Natural killer cell (primary cell): ENCODE measurements at regions not wholly inside any gene's neighbourhood (a gene's known extent, or its start where the extent isn't known, plus 50 kb on each side); places are given as distances from the start of the nearest gene placed in this dataset.

Source experiments
- ATAC-seq, 3 donors: fragments of 150-1000 bp in 2 of 3; fragments of 200-7000 bp in 1 of 3; cut with Tn5 transposase; 1 replicate in 1 of 3; 2 replicates in 2 of 3; pipeline ENCODE4 v1.10.0; 2021; ENCODE audit warnings: mild to moderate bottlenecking in 2 of 3, moderate library complexity in 2 of 3
- DNase-seq, 2 donors: peaks; one replicate each; pipeline versions ENCODE4 v3.0.0 to v3.0.0-alpha.2; 2013 to 2021; ENCODE audit warnings: mixed read lengths in 1 of 2
- H3K27ac ChIP-seq: one replicate; pipeline ENCODE4 v1.5.1; 2013; ENCODE audit warnings: mild to moderate bottlenecking, low read length
- H3K27me3 ChIP-seq: one replicate; pipeline ENCODE4 v1.6.1; 2013; ENCODE audit warnings: low read length; ENCODE audit not compliant: control insufficient read depth, insufficient read depth
- H3K36me3 ChIP-seq: one replicate; pipeline ENCODE4 v1.6.1; 2013; ENCODE audit warnings: low read length; ENCODE audit not compliant: control insufficient read depth, insufficient read depth
- H3K4me1 ChIP-seq: one replicate; pipeline ENCODE4 v1.6.1; 2013; ENCODE audit warnings: low read length; ENCODE audit not compliant: control insufficient read depth, insufficient read depth
- H3K4me3 ChIP-seq: one replicate; pipeline ENCODE4 v1.5.1; 2013; ENCODE audit warnings: low read length
- H3K9me3 ChIP-seq: one replicate; pipeline ENCODE4 v1.6.1; 2013; ENCODE audit warnings: low read length; ENCODE audit not compliant: control insufficient read depth, insufficient read depth
- H3K27ac Mint-ChIP-seq, 2 donors: one replicate each; pipeline ENCODE4 v1.8.0; 2022; ENCODE audit warnings: mild to moderate bottlenecking in 2 of 2, mixed read lengths in 2 of 2, moderate library complexity in 1 of 2
- H3K27me3 Mint-ChIP-seq, 2 donors: one replicate each; pipeline ENCODE4 v1.8.0; 2022; ENCODE audit warnings: low read depth in 2 of 2, mixed read lengths in 2 of 2
- H3K36me3 Mint-ChIP-seq: one replicate; pipeline ENCODE4 v1.8.0; 2022; ENCODE audit warnings: mixed read lengths
- H3K4me1 Mint-ChIP-seq, 2 donors: one replicate each; pipeline ENCODE4 v1.8.0; 2022; ENCODE audit warnings: mixed read lengths in 2 of 2
- H3K4me3 Mint-ChIP-seq: one replicate; pipeline ENCODE4 v1.8.0; 2022; ENCODE audit warnings: mild to moderate bottlenecking, moderate library complexity, mixed read lengths
- H3K9me3 Mint-ChIP-seq, 2 donors: one replicate each; pipeline ENCODE4 v1.8.0; 2022; ENCODE audit warnings: mixed read lengths in 2 of 2
- CTCF ChIP-seq: fragments of 200-600 bp; IDR thresholded peaks from one replicate; pipeline ENCODE4 v1.8.0; 2022; ENCODE audit warnings: antibody characterized with exemption
- WGBS: methylation state at CpG from one replicate; pipeline ENCODE4 v1.1.7; 2013; ENCODE audit warnings: missing lambda C conversion rate; ENCODE audit not compliant: insufficient coverage; 5-methylcytosine and 5-hydroxymethylcytosine counted together
- intact Hi-C: fragments of 100-400 bp; cut with micrococcal nuclease; formaldehyde crosslinking; loops from one replicate; pipeline ENCODE4 v1.14.2; 2022

DNA sequence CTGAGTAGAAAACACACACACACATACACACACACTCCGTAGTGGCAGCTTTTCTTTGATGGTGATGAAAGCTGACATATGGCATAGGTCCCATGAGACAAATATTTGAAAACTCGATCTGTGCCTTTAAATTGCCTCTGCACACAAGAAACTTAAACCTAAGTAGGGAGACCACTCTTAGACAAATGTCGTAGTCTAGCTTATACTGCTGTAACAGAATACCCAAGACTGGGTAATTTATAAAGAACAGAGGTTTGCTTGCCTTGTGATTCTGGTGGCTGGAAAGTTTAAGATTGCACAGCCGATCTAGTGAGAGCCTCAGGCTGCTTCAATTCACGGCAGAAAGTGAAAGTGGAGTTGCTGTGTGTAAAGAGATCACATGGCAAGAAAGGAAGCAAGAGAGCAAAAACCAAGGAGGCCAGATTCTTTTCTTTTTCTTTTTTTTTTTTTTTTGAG lies 489.4 kb upstream of the SORCS1 start:
- Mint-ChIP-seq H3K36me3 (no peaks in the 10 kb centered on the region), H3K9me3 (peaks cover 0 to 2% of the 10 kb centered on the region in 2 donors), H3K4me1 (peaks cover 0 to 6% of the 10 kb centered on the region in 2 donors), H3K27ac (peak overlapping the region in 1 of 2 donors; percentile 65), H3K4me3 (peak overlapping the region; percentile 17), H3K27me3 (no peaks in the 10 kb centered on the region)
- TF ChIP-seq CTCF: no peak
- peak in 1 of 2 donors; percentile 3 for DNase-seq
- WGBS: 21% methylated on average over 5 of the region's 5 CpGs
- peak in 1 of 3 donors; percentile 43 for ATAC-seq
- no peak overlapping the region for H3K27ac ChIP-seq
- H3K4me3 ChIP-seq: no peak overlapping the region
- H3K4me1 ChIP-seq: peaks cover 3% of the 10 kb centered on the region
- no peaks in the 10 kb centered on the region for H3K9me3 ChIP-seq
- no peaks in the 10 kb centered on the region for H3K27me3 ChIP-seq
- intact Hi-C loops: no loop called here
- no peaks in the 10 kb centered on the region for H3K36me3 ChIP-seq

GRCh38 chr10:107650939-107651338 lies 486.4 kb upstream of the SORCS1 start:
- DNase-seq (no peak), ATAC-seq (no peak)
- Histone ChIP-seq H3K36me3 (no peaks in the 10 kb centered on the region), H3K4me3 (no peak overlapping the region), H3K27ac (no peak overlapping the region), H3K27me3 (no peaks in the 10 kb centered on the region), H3K9me3 (no peaks in the 10 kb centered on the region), H3K4me1 (peaks cover 3% of the 10 kb centered on the region)
- Mint-ChIP-seq H3K9me3 (peaks cover 2% of the 10 kb centered on the region in 2 donors), H3K4me1 (peaks cover 0 to 6% of the 10 kb centered on the region in 2 donors), H3K27me3 (no peaks in the 10 kb centered on the region), H3K27ac (no peak overlapping the region), H3K36me3 (no peaks in the 10 kb centered on the region), H3K4me3 (no peak overlapping the region)
- intact Hi-C loops: no loop called here
- no peak for TF ChIP-seq CTCF

- Histone ChIP-seq H3K4me3 (no peak overlapping the region), H3K36me3 (no peaks in the 10 kb centered on the region), H3K27ac (no peak overlapping the region), H3K4me1 (peaks cover 1% of the 10 kb centered on the region), H3K27me3 (no peaks in the 10 kb centered on the region), H3K9me3 (no peaks in the 10 kb centered on the region)
- no peaks in the 10 kb centered on the region for H3K27me3 Mint-ChIP-seq
- no peak for TF ChIP-seq CTCF
- H3K9me3 Mint-ChIP-seq: peaks cover 2 to 6% of the 10 kb centered on the region in 2 donors
- 82% methylated on average over 2 of the region's 4 CpGs for WGBS
- DNase-seq (no peak), ATAC-seq (no peak)
- H3K4me3 Mint-ChIP-seq: no peak overlapping the region
- H3K27ac Mint-ChIP-seq: no peak overlapping the region
- intact Hi-C loops: no loop called here
- H3K4me1 Mint-ChIP-seq: peaks cover 0 to 6% of the 10 kb centered on the region in 2 donors
- H3K36me3 Mint-ChIP-seq: no peaks in the 10 kb centered on the region
Observed at GRCh38 chr10:107649249-107649648, 484.7 kb upstream of the SORCS1 start.

- no peak overlapping the region for H3K4me3 ChIP-seq
- Mint-ChIP-seq H3K36me3 (no peaks in the 10 kb centered on the region), H3K27me3 (no peaks in the 10 kb centered on the region), H3K27ac (no peak overlapping the region), H3K9me3 (peaks cover 4 to 6% of the 10 kb centered on the region in 2 donors), H3K4me3 (no peak overlapping the region), H3K4me1 (no peaks in the 10 kb centered on the region)
- WGBS: no CpG with 5 or more reads among the region's 1 CpG
- H3K27me3 ChIP-seq: no peaks in the 10 kb centered on the region
- H3K4me1 ChIP-seq: no peaks in the 10 kb centered on the region
- intact Hi-C loops: no loop called here
- no peak for DNase-seq
- no peak overlapping the region for H3K27ac ChIP-seq
- no peak for TF ChIP-seq CTCF
- H3K9me3 ChIP-seq: no peaks in the 10 kb centered on the region
- no peak for ATAC-seq
- H3K36me3 ChIP-seq: no peaks in the 10 kb centered on the region
Observed at GRCh38 chr10:107647462-107647861, 483.0 kb upstream of the SORCS1 start.
